Loucy (cell line): ENCODE measurements at regions not wholly inside any gene's neighbourhood (a gene's known extent, or its start where the extent isn't known, plus 50 kb on each side); places are given as distances from the start of the nearest gene placed in this dataset.

Experiments
- H2AFZ ChIP-seq: fragments of 200-600 bp; sonication (generic); 2 replicates; pipeline ENCODE4 v1.6.0; 2016; ENCODE audit warnings: antibody characterized with exemption, mild to moderate bottlenecking, low read length, moderate library complexity
- H3F3A ChIP-seq: fragments of 200-600 bp; 2 replicates; pipeline ENCODE4 v1.6.0; 2016; ENCODE audit warnings: antibody characterized with exemption, low read depth, mild to moderate bottlenecking
- H3K27me3 ChIP-seq: fragments of 200-600 bp; sonication (generic); 2 replicates; pipeline ENCODE4 v1.6.1; 2014; ENCODE audit warnings: low read length, mild to moderate bottlenecking; ENCODE audit not compliant: insufficient read depth, poor library complexity, severe bottlenecking
- H3K36me3 ChIP-seq: fragments of 200-600 bp; sonication (generic); 2 replicates; pipeline ENCODE4 v1.6.1; 2016; ENCODE audit warnings: low read length; ENCODE audit not compliant: insufficient read depth
- H3K4me1 ChIP-seq: fragments of 200-600 bp; sonication (generic); 2 replicates; pipeline ENCODE4 v1.5.1; 2014; ENCODE audit warnings: low read length, mild to moderate bottlenecking; ENCODE audit not compliant: insufficient read depth, poor library complexity, severe bottlenecking
- H3K4me2 ChIP-seq: fragments of 200-600 bp; sonication (generic); 2 replicates; pipeline ENCODE4 v1.6.0; 2014; ENCODE audit warnings: antibody characterized with exemption, low read length, low read depth, mild to moderate bottlenecking; ENCODE audit not compliant: poor library complexity, severe bottlenecking
- H3K4me3 ChIP-seq: fragments of 200-600 bp; sonication (generic); 2 replicates; pipeline ENCODE4 v1.5.1; 2014; ENCODE audit warnings: low read length, mild to moderate bottlenecking, mixed read lengths; ENCODE audit not compliant: poor library complexity, severe bottlenecking
- H3K79me2 ChIP-seq: fragments of 200-600 bp; sonication (generic); 2 replicates; pipeline ENCODE4 v1.6.1; 2014; ENCODE audit warnings: low read length; ENCODE audit not compliant: insufficient read depth
- H3K9ac ChIP-seq: fragments of 200-600 bp; sonication (generic); 2 replicates; pipeline ENCODE4 v1.6.0; 2014; ENCODE audit warnings: mild to moderate bottlenecking, low read depth, low read length, moderate library complexity; ENCODE audit not compliant: poor library complexity, severe bottlenecking
- H3K9me2 ChIP-seq: fragments of 200-600 bp; sonication (generic); replicated peaks from 2 replicates; pipeline ENCODE4 v1.6.1; 2016; ENCODE audit warnings: low read depth, low read length, mixed read lengths
- H3K9me3 ChIP-seq: fragments of 200-600 bp; sonication (generic); 2 replicates; pipeline ENCODE4 v1.6.1; 2014; ENCODE audit warnings: mild to moderate bottlenecking, antibody characterized with exemption, low read length, low read depth; ENCODE audit not compliant: insufficient read depth
- H4K20me1 ChIP-seq: fragments of 200-600 bp; sonication (generic); 2 replicates; pipeline ENCODE4 v1.6.0; 2014; ENCODE audit warnings: antibody characterized with exemption, low read length, mild to moderate bottlenecking; ENCODE audit not compliant: insufficient read depth, poor library complexity, severe bottlenecking
- EZH2phosphoT487 ChIP-seq: fragments of 200-600 bp; IDR thresholded peaks from 2 replicates; pipeline ENCODE4 v1.6.1; 2018; ENCODE audit warnings: antibody characterized with exemption, mild to moderate bottlenecking, moderate library complexity, borderline replicate concordance
- TF ChIP-seq, protein P1 (sequence below): fragments of 200-600 bp; sonication (generic); conservative IDR thresholded peaks from 2 replicates; pipeline ENCODE4 v1.5.1; 2014; ENCODE audit warnings: mild to moderate bottlenecking, antibody characterized with exemption, low read length

DNA sequence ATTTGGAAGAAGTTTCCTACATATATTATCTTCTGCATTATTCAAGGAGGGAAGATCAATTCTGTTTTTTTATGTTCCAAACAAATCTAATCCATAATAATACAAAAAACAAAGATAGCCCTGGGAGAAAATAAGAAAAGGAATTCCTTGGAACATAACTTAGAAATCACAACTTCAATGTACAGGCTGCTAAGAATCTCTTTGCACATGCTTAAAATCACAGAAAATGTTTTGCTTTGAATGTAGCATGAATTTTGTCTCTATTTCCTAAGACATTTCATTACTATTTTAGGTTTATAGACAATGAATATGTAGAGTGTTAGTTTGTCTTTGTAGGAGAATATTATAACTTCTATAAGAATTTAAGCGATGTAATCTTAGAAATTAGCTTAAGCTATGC lies 700.1 kb downstream of the RNF144B start:
- H4K20me1 ChIP-seq, result no peaks in the 10 kb centered on the region
- H3K79me2 ChIP-seq, result no peaks in the 10 kb centered on the region
- H3K9ac ChIP-seq, result no peak overlapping the region
- H3K27me3 ChIP-seq, result no peaks in the 10 kb centered on the region
- no peak for TF ChIP-seq EZH2phosphoT487
- TF ChIP-seq, protein P1, sequence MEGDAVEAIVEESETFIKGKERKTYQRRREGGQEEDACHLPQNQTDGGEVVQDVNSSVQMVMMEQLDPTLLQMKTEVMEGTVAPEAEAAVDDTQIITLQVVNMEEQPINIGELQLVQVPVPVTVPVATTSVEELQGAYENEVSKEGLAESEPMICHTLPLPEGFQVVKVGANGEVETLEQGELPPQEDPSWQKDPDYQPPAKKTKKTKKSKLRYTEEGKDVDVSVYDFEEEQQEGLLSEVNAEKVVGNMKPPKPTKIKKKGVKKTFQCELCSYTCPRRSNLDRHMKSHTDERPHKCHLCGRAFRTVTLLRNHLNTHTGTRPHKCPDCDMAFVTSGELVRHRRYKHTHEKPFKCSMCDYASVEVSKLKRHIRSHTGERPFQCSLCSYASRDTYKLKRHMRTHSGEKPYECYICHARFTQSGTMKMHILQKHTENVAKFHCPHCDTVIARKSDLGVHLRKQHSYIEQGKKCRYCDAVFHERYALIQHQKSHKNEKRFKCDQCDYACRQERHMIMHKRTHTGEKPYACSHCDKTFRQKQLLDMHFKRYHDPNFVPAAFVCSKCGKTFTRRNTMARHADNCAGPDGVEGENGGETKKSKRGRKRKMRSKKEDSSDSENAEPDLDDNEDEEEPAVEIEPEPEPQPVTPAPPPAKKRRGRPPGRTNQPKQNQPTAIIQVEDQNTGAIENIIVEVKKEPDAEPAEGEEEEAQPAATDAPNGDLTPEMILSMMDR, result no peak
- no peaks in the 10 kb centered on the region for H3F3A ChIP-seq
- no peak overlapping the region for H2AFZ ChIP-seq
- H3K36me3 ChIP-seq, result no peaks in the 10 kb centered on the region
- no peaks in the 10 kb centered on the region for H3K4me1 ChIP-seq
- no peak overlapping the region for H3K4me2 ChIP-seq
- H3K9me3 ChIP-seq, result no peaks in the 10 kb centered on the region
- no peaks in the 10 kb centered on the region for H3K9me2 ChIP-seq
- no peak overlapping the region for H3K4me3 ChIP-seq

DNA sequence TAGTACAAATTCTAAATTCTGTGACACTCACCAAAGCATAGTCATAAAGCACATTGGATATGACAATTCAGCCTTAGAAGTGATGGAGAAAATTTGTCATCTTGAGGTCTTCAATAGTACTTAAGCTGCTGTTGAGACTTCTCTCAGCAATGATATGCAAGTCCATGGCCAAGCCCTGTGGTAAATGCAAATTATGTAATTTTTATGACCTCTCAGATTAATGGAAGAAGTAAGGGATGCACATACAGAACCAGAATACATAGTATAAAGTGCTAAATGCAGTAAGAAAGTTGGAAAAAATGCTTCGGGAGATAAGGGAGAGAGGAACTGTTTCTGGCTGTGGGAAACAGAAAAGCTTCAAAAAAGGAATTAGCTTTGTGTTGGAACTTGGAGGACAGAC lies 700.7 kb downstream of the RNF144B start:
- Histone ChIP-seq H3K9me2 (no peaks in the 10 kb centered on the region), H3K4me2 (no peak overlapping the region), H3F3A (no peaks in the 10 kb centered on the region), H3K9me3 (no peaks in the 10 kb centered on the region), H3K4me3 (no peak overlapping the region), H3K9ac (no peak overlapping the region), H2AFZ (no peak overlapping the region), H3K79me2 (no peaks in the 10 kb centered on the region), H3K36me3 (no peaks in the 10 kb centered on the region), H3K4me1 (no peaks in the 10 kb centered on the region), H3K27me3 (no peaks in the 10 kb centered on the region), H4K20me1 (no peaks in the 10 kb centered on the region)
- no peak for TF ChIP-seq EZH2phosphoT487
- TF ChIP-seq, protein P1, result no peak

DNA sequence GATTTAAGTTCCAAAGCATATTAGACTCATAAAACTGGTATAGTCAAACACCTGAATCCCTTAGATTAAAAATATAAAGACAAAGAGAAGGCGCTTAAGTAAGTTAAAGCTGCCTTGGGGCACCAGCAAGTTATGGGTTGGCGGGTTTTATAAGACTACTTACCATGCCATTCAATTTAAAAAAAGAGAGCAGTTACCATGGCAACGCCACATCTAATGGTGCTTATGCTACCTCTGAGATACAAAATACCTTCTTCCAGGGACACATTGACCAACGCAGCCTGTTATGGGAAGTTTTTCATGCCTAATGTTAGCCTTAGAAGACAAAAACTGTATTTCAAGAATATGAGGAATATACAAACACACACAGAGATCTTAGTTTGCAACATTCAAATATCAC lies 713.6 kb downstream of the RNF144B start:
- Histone ChIP-seq H4K20me1 (no peaks in the 10 kb centered on the region), H3F3A (no peaks in the 10 kb centered on the region)
- TF ChIP-seq EZH2phosphoT487, result no peak
- TF ChIP-seq, protein P1, result no peak

More for the DNA sequence above, 713.6 kb downstream of the RNF144B start:
- Histone ChIP-seq H3K9me3 (no peaks in the 10 kb centered on the region), H3K4me2 (no peak overlapping the region), H3K9ac (no peak overlapping the region), H3K79me2 (no peaks in the 10 kb centered on the region), H3K36me3 (no peaks in the 10 kb centered on the region), H3K4me3 (no peak overlapping the region), H3K9me2 (no peaks in the 10 kb centered on the region), H3K4me1 (no peaks in the 10 kb centered on the region), H3K27me3 (no peaks in the 10 kb centered on the region), H2AFZ (no peak overlapping the region)
